ENCODE measurements at regions not wholly inside any gene's neighbourhood (a gene's known extent, or its start where the extent isn't known, plus 50 kb on each side); places are given as distances from the start of the nearest gene placed in this dataset.
"Not testable (repeated sequence)": the region's sequence is repeated elsewhere in the genome, so short reads cannot be mapped to it uniquely, and the experiment has no call there.

GRCh38 chr15:84153655-84154140, 81.9 kb upstream of the GOLGA6L4 start:
- TF ChIP-seq EZH2 (IDR thresholded peaks at IDR 0.05; ENCODE audit: low read depth): not testable (repeated sequence)
- TF ChIP-seq, protein P1, sequence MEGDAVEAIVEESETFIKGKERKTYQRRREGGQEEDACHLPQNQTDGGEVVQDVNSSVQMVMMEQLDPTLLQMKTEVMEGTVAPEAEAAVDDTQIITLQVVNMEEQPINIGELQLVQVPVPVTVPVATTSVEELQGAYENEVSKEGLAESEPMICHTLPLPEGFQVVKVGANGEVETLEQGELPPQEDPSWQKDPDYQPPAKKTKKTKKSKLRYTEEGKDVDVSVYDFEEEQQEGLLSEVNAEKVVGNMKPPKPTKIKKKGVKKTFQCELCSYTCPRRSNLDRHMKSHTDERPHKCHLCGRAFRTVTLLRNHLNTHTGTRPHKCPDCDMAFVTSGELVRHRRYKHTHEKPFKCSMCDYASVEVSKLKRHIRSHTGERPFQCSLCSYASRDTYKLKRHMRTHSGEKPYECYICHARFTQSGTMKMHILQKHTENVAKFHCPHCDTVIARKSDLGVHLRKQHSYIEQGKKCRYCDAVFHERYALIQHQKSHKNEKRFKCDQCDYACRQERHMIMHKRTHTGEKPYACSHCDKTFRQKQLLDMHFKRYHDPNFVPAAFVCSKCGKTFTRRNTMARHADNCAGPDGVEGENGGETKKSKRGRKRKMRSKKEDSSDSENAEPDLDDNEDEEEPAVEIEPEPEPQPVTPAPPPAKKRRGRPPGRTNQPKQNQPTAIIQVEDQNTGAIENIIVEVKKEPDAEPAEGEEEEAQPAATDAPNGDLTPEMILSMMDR (conservative IDR thresholded peaks at IDR 0.05): not testable (repeated sequence)

Measured in PC-9 (cell line).